Kidney epithelial cell (primary cell): ENCODE measurements at regions not wholly inside any gene's neighbourhood (a gene's known extent, or its start where the extent isn't known, plus 50 kb on each side); places are given as distances from the start of the nearest gene placed in this dataset.

ENCODE experiments used
- DNase-seq: peaks from one replicate; pipeline ENCODE4 v3.0.0-alpha.2; 2010; ENCODE audit warnings: low read depth
- H3K27me3 ChIP-seq: 2 replicates; pipeline ENCODE4 v1.6.0; 2011; ENCODE audit warnings: low read length; ENCODE audit not compliant: control insufficient read depth, insufficient read depth
- H3K36me3 ChIP-seq: 2 replicates; pipeline ENCODE4 v1.5.1; 2011; ENCODE audit warnings: low read length; ENCODE audit not compliant: control insufficient read depth, insufficient read depth
- H3K4me3 ChIP-seq: 2 replicates; pipeline ENCODE4 v1.5.1; 2011; ENCODE audit warnings: low read depth, mild to moderate bottlenecking, control low read depth, low read length
- CTCF ChIP-seq: IDR thresholded peaks from 2 replicates; pipeline ENCODE4 v1.5.1; 2011; ENCODE audit warnings: mild to moderate bottlenecking, moderate library complexity, low read length, control low read depth, inconsistent platforms; ENCODE audit not compliant: insufficient read depth, poor library complexity, severe bottlenecking

GRCh38 chr1:90161625-90162024, 166.7 kb downstream of the ZNF326 start:
- H3K4me3 ChIP-seq, result no peak overlapping the region
- TF ChIP-seq CTCF, result no peak
- DNase-seq, result no peak
- no peaks in the 10 kb centered on the region for H3K36me3 ChIP-seq
- H3K27me3 ChIP-seq, result no peaks in the 10 kb centered on the region

- Histone ChIP-seq H3K4me3 (no peak overlapping the region), H3K36me3 (no peaks in the 10 kb centered on the region), H3K27me3 (no peaks in the 10 kb centered on the region)
- no peak for TF ChIP-seq CTCF
- no peak for DNase-seq
Measured at GRCh38 chr1:90155721-90156487, 161.0 kb downstream of the ZNF326 start.

- Histone ChIP-seq H3K36me3 (no peaks in the 10 kb centered on the region), H3K27me3 (no peaks in the 10 kb centered on the region), H3K4me3 (no peak overlapping the region)
- no peak for DNase-seq
- TF ChIP-seq CTCF, result no peak
Measured at GRCh38 chr1:90154711-90155110, 159.8 kb downstream of the ZNF326 start.

GRCh38 chr1:90149101-90149500, 154.2 kb downstream of the ZNF326 start:
- H3K4me3 ChIP-seq, result no peak overlapping the region
- H3K27me3 ChIP-seq, result no peaks in the 10 kb centered on the region
- TF ChIP-seq CTCF, result no peak
- no peak for DNase-seq
- no peaks in the 10 kb centered on the region for H3K36me3 ChIP-seq

- no peak for TF ChIP-seq CTCF
- no peak for DNase-seq
- no peaks in the 10 kb centered on the region for H3K27me3 ChIP-seq
- H3K4me3 ChIP-seq, result no peak overlapping the region
- no peaks in the 10 kb centered on the region for H3K36me3 ChIP-seq
Measured at GRCh38 chr1:90147093-90147492, 152.2 kb downstream of the ZNF326 start.

GRCh38 chr1:90144820-90145219, 149.9 kb downstream of the ZNF326 start:
- no peak for TF ChIP-seq CTCF
- no peak overlapping the region for H3K4me3 ChIP-seq
- no peaks in the 10 kb centered on the region for H3K36me3 ChIP-seq
- no peaks in the 10 kb centered on the region for H3K27me3 ChIP-seq
- no peak for DNase-seq
